ENCODE measurements at regions not wholly inside any gene's neighbourhood (a gene's known extent, or its start where the extent isn't known, plus 50 kb on each side); places are given as distances from the start of the nearest gene placed in this dataset.
A peak's percentile ranks its signal among the peaks of the same experiment; 100 is the strongest.

GRCh38 chr4:22103768-22104167 lies 155.2 kb upstream of the KCNIP4 start:
- no peak for DNase-seq (ENCODE audit: low read depth)

GRCh38 chr4:22099896-22100295 lies 151.3 kb upstream of the KCNIP4 start:
- DNase-seq (ENCODE audit: low read depth) = no peak

- DNase-seq (ENCODE audit: low read depth) = no peak
Observed at GRCh38 chr4:22097596-22097995, 149.0 kb upstream of the KCNIP4 start.

GRCh38 chr4:22094217-22094616 lies 145.6 kb upstream of the KCNIP4 start:
- no peak for DNase-seq (ENCODE audit: low read depth)

GRCh38 chr4:22093126-22093525 lies 144.6 kb upstream of the KCNIP4 start:
- no peak for DNase-seq (ENCODE audit: low read depth)

DNA sequence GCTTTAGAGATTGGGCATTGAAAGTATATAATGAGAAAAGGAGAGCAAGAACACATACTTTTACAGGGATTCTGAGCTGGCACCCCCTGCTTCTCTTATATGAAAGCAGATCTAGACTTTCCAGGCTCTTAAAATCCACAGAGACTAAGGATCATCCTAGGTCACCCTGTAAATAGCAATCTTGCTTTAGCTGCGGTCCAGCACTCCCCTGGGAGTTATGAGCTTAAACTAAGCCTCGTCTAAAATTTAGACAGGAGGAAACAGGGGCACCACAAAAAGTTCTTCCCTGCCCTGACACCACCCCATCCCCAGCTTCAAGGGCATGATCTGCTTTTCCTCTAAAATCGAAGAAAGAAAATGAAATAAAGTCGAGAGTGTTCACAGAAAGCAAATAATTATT lies 143.3 kb upstream of the KCNIP4 start:
- DNase-seq (ENCODE audit: low read depth) = no peak

DNA sequence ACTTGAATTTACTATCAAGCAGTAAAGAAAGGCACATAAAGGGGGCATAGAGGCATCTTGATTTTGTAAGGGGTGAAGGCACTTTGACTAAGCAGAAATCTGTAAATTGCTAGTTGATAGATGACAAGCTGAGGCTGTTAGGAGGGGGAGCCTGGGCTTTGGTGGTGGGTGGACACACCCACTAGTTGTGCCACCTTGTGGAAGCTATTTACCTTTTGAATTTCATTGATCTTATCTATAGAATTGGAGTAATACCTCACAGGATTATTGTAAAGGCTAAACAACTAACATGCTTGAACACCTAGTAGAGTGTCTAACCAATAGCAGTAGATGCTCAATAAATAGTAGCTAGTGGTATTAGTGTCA lies 142.8 kb upstream of the KCNIP4 start:
- no peak for DNase-seq (ENCODE audit: low read depth)

- DNase-seq (ENCODE audit: low read depth) = peak; percentile 5
Observed at GRCh38 chr4:22090661-22091351, 142.2 kb upstream of the KCNIP4 start.

DNA sequence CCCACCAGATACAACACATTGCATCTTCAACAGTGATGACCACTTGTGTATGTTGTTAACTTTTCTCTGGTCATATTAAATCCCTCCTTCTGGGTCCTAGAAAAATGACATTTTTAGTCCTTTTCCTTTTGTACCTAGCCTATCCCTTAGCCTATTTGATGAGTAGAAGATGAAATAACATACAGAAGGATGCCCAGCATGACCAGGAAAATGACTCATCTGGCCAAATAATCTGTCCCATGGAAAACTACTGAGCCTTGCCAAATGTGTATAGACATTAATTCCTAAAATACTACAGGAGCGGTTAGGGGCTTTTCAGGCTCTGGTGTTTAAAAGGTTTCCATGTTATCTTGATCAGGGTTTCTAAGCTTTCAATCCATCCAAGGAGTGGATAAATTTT lies 129.0 kb upstream of the KCNIP4 start:
- DNase-seq (ENCODE audit: low read depth) = no peak

- no peak for DNase-seq (ENCODE audit: low read depth)
Observed at GRCh38 chr4:22072726-22073125, 124.2 kb upstream of the KCNIP4 start.

DNA sequence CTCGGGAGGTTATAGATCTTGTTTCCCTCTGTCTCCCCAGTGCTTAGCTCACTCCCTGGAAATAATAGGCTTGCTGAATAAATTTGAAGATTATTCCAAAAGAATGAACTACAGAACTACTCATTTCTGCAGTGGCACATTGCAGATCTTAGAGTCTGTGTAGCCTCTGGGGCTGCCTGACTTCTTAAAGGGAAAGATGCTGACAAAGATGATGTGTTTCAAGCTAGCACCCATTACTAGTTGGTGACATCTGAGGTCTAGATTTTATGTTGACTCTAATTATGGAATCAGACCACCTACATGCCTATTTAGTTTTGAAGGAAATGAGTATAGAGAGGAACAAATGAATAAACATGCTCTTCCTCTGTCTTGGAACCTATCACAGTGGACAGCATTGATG lies 123.7 kb upstream of the KCNIP4 start:
- DNase-seq (ENCODE audit: low read depth) = no peak

DNA sequence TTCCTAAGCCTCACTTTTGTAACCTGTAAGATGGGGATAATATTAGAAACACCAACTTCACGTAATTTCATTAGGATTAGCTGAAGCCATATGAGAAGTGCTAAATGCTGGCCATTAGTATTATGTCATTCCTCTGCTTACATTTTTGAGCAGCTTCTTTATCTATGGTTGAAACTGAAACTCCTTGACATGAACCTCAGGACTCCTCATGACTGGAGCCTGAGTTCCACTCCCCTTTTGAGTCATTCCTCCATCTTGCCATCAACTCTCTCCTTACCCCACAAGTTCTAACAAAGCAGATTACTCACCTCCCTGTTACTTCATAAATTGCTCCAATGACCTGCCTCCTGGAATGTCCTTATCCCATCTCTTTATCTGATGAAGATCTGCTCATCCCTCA lies 123.2 kb upstream of the KCNIP4 start:
- no peak for DNase-seq (ENCODE audit: low read depth)

- DNase-seq (ENCODE audit: low read depth) = no peak
Observed at GRCh38 chr4:22070256-22070655, 121.7 kb upstream of the KCNIP4 start.

DNA sequence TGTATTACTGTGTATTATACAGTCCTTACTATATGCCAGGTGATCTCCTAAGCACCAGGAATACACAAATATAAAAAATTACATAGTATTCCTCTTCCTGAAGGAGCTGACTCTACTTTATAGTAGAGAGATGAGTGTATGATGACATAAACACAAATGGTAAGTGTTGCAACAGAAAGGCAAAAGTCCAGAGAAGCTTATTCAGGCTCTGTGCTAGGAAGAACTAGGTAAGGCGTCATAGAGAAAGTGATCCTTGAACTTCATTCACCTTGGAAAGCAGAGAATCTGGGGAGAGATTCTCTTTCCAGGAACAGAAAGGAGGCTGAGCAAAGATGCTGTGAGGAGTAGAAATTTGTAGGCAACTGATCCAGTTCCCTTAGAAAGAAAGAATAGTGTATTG lies 115.0 kb upstream of the KCNIP4 start:
- DNase-seq (ENCODE audit: low read depth) = no peak

GRCh38 chr4:22062676-22063075 lies 114.1 kb upstream of the KCNIP4 start:
- DNase-seq (ENCODE audit: low read depth) = no peak

- DNase-seq (ENCODE audit: low read depth) = no peak
Observed at GRCh38 chr4:22055954-22056353, 107.4 kb upstream of the KCNIP4 start.

DNA sequence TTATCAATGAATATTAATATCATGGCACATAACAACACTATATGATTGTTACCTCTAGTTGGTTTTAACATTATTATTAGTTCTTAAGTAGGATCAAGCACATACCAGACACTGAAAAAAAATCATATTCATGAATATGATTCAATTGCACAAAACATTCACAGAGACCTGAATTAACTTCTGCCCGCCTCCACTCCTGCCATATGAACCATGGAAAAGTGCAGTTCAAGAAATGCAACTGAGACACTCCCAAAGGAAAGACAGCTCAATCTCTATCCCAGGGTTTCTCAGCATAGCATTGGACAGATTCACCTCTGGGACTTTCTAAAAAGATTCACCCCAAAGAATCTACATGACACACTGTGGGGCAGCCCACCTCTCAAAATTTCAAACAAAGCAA lies 103.5 kb upstream of the KCNIP4 start:
- no peak for DNase-seq (ENCODE audit: low read depth)

- DNase-seq (ENCODE audit: low read depth) = no peak
Observed at GRCh38 chr4:22048323-22048722, 99.8 kb upstream of the KCNIP4 start.

- DNase-seq (ENCODE audit: low read depth) = no peak
Observed at GRCh38 chr4:22047793-22048192, 99.2 kb upstream of the KCNIP4 start.

DNA sequence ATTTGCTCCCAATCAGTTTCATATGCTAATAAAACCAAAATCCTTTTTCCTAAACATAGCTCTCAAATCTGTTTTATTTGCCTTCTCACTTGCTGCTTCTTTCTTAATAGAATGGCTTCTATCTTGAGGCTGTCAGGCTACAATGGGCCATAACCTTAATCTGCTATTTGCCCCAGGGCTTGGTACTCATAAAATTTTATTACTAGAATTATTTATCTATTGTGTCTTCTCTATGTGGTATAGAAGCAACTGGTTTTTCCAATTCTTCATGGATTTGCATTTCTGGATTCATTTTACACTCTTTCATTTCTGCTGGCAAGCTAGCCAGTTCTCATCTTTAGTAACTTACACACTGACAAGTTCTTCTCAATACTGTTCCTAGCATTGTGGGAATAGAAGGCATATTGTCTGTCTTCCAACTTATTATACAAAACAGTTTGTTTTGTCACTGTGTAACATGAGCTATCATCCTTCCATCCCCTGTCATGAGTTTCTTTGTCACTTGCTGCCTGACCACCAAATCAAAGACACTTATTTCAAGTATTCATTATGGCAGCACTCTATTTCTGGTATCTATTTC lies 96.6 kb upstream of the KCNIP4 start:
- DNase-seq (ENCODE audit: low read depth) = no peak

DNA sequence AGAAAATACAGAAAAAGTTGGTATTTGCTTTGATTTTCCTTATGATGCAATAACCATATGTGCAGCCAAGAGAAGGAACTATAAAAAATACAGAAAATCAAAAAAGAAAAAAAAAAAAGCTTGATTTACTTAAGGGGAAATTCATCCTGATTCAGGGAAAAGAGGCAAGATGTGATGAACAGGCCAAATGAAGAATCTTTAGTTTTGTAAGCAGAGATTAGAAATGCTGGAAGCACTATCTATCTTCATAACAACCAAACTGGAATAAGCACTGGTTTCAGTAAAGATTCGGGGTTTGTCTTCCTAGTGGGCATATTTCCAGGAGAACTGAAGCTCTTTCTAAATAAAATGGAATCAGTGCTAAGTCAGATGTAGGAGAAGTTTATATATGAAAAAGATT lies 82.9 kb upstream of the KCNIP4 start:
- DNase-seq (ENCODE audit: low read depth) = no peak

- no peak for DNase-seq (ENCODE audit: low read depth)
Observed at GRCh38 chr4:22030881-22031280, 82.3 kb upstream of the KCNIP4 start.

GRCh38 chr4:22030307-22030706 lies 81.7 kb upstream of the KCNIP4 start:
- no peak for DNase-seq (ENCODE audit: low read depth)

DNA sequence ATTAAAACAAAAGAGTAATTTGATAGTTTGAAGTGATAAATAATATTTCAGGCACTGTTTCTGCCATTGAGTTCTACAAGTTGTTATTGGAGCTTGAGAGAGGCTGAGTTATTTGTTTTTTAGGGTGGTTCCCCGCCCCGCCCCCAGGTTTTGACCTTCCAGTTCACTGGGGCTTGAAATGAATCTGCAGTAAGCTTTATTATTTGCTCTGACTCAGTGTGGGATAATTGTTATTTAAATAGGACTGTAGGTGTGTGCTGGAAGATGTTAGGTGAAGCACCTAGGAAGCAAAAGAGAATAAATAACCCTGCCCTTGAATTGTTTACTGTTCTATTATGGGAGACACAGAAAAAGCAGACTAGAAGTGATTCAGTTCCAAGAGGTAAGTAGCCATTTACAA lies 81.2 kb upstream of the KCNIP4 start:
- no peak for DNase-seq (ENCODE audit: low read depth)
